GM21576 (cell line): ENCODE measurements at regions not wholly inside any gene's neighbourhood (a gene's known extent, or its start where the extent isn't known, plus 50 kb on each side); places are given as distances from the start of the nearest gene placed in this dataset.

Experiments used
- ATAC-seq: cut with Tn5 transposase; IDR thresholded peaks from one replicate; pipeline ENCODE4 v1.9.1; 2021; ENCODE audit warnings: mild to moderate bottlenecking, moderate library complexity; ENCODE audit not compliant: unreplicated experiment

DNA sequence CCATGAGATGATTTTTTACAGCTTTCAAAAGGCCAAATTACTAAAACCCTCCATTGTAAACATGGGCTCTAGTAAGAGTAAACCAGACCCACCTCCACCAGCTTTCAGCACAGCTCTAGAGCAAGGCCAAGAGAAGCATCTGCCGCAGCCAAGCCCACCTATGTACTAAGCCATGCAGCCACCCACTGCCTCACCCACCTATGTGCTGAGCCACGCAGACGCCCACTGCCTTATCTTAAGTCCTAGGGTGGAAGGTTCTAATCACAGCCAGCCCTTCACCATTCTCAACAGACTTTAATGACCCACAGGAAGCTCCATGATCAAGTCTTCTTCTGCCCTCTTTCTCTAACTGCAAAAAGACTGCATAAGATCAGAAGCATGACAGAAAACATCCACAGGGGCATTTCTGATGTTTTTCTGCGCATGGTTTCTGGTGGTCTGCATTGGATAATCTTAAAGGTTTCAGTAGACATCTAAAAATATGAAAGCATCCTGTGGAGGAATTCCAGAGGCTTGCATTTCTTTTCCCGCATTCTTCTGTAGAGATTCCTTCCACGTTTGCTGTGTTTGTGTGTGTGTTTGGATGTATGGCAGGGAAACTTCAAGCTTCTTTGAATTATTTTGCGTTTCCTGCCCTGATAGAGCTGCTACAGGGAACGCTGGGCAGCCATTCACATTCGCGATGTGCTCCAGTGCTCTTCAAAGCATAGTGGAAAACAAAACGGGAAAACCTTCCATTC, 286.1 kb upstream of the KLF6 start:
- no peak for ATAC-seq

DNA sequence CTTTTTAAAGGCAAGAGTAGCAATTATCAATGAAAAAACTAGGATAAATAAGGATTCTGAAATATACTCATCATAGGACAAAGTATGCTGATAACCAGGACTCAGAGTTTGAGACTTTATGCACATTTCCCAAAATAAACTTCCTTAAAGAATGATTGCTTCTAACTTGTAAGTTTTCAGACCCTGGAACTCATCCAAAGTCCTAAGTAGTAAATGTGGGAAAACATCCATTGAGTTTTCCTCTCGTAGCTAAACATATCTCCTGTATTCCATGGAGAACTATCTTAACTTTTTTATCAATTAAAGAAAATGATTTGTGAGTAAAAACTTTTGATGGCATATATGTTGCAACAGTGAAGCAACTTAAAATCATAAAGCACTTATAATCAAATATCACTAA, 285.2 kb upstream of the KLF6 start:
- no peak for ATAC-seq

DNA sequence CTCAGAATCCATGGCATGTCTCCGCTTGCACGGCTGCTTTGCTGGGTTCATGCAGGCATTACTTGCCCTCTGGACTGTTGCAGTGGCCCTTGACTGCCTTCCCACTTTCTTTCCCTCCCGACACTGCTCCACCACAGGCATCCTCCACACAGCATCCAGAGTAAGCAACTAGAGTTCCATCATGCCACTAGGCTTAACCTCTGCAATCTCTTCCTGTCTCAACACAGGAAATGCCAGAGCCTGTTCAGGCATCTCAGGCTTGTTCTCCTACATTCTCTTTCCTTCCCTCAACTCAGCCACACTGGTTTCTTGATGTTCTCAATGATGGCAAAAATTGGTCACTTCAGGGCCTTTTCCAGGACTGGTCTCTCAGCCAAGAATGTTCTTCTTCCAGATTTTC, 284.5 kb upstream of the KLF6 start:
- no peak for ATAC-seq

DNA sequence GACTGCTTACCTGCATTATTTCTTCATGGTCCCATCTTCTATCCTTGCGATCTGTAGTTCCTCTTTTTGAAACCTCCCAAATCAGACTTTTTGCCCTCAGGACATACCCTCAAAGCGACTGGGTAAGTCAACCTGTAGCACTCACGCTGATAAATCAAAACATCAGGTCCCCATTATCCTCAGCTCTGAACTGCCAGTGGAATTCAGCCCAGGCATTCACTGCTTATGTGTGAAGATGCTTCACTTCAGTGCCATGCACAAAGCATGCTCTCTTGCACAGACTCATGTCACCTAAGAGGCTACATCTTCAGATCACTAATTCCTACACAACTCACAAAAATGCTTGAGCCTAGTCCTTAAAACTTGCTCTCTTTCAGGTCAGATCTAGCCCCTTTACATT, 283.6 kb upstream of the KLF6 start:
- no peak for ATAC-seq

DNA sequence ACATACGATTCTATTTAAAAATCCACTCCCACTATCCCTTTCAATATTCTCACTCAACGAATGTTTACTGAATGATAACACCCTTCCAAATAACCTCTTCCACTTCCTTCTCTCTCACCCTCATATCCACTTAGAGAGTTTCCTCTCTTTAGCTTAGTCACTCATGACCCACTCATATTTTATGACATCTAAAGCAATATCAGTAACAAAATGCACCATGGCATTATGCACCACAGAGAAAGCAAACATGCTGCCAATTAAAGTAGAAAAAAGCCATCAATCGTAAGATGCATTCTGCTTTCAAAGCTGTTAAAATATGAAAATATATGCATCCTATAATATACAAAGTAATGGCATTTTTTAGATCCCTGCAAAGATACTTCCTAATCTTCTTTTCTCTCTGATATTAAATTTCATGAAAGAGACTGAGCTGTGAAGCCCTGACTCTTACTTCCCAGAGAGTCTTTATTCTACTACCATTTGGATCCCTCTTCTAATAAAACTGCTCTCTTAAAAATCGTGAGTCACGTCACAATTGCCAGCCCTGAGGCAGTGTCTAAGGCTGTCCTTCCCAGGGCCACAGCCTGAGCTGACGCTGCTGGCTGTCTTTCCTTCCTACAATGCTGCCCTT, 283.0 kb upstream of the KLF6 start:
- ATAC-seq = no peak

DNA sequence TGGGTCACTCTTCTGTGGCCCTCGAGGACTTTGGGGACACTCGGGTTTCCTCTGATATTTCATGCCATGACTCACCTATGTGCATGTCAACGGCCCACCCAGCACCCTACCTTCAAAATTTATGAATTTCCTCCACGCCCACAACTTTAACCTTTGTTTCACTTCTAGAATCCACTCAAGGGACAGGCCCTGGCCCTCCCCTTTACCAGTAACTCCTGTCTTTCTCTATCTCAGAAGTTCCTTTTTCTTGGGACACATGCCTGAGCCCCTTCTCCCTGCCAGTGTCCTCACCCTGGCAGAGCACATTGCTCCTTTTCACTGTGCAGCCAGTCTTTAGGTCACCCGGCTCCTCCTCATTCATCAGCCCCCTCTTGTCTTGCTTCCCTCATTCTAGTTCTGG, 282.5 kb upstream of the KLF6 start:
- no peak for ATAC-seq

DNA sequence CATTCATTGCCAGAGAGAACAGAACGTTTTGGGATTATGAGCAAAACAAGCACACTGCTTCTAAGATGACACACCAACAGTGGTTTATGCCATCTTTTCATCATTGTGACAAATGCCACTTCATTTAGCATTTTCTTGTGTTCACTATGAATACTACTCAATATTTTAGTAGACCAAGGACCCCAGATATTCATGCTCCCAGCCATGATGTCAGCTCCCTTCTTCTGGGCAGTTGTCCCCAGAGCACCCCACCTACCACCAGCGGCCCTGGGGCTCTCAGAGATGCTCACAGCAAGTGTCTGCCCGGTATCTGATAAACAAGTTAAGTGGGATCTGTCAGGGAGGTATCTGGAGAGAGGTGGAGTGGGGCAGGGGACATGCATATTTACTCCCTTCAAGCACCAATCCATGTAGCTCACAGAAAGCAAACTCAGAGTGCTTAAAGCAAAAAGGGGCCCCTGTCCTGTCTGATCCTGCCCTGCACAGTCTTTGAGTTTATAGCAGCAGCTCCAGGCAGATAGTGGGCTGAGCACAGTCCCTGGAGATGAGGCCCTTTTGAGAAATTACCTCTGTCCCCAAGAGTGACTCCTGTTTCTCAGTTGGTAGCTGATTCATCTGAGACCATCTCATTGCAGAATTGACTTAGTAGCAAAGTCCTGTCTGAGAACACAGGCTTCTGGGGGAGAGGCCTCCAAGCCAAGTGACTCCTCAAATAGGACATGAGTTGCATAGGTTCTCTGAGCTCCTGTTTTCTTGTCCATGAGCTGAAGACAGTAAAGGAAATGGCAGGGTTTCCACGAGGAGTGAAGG, 281.8 kb upstream of the KLF6 start:
- no peak for ATAC-seq

- no peak for ATAC-seq
Observed at GRCh38 chr10:4064489-4064888, 279.5 kb upstream of the KLF6 start.

DNA sequence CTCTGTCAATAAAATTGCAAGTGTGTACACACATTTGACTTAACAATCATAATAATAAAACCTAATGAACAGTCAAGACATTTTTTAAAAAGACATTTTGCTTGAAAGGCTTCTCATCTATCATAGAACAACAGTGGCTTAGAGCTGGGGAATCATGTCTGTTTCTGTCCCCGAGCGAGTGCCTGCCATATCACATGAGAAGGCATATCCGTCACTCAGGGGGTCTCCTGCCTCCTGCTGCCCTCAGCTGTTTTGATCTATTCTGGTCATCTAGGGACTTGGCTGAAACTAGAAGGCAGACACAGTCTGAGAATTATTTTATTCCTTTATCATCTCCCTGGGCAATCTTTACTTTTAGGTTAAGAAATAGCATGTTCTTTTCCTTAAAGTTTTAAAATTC, 278.7 kb upstream of the KLF6 start:
- ATAC-seq = no peak

GRCh38 chr10:4062751-4063150, 277.7 kb upstream of the KLF6 start:
- no peak for ATAC-seq

- ATAC-seq = no peak
Observed at GRCh38 chr10:4062072-4062471, 277.1 kb upstream of the KLF6 start.

- ATAC-seq = no peak
Observed at GRCh38 chr10:4061441-4061951, 276.5 kb upstream of the KLF6 start.

- no peak for ATAC-seq
Observed at GRCh38 chr10:4059471-4060138, 274.6 kb upstream of the KLF6 start.

DNA sequence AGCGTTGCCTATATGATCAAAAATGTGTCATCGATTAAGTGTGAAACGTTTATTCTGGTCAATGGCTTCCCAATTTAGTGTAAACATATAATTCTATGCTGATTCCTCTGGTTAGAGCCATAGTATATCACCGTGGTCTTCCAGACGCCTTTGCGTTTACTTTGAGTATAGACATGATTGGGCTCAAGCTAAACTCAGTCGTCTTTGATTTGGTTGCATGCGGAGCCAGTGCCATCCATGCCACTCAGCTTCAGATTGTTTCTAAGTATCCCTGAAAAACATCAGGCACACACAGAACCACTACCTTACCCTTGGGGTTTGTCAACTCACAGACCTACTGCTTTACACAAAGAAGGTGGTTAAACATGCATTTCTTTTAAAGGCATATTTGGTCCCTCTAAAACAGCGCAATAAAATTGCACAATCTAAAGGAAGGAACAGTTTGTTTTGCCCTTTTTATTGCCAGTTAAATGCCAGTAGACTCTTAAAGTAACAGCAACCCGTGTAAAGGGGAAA, 273.6 kb upstream of the KLF6 start:
- ATAC-seq = no peak

GRCh38 chr10:4057725-4058513, 272.9 kb upstream of the KLF6 start:
- no peak for ATAC-seq

- ATAC-seq = no peak
Observed at GRCh38 chr10:4057021-4057420, 272.0 kb upstream of the KLF6 start.

GRCh38 chr10:4054656-4055435, 269.8 kb upstream of the KLF6 start:
- no peak for ATAC-seq

- ATAC-seq = no peak
Observed at GRCh38 chr10:4053940-4054339, 268.9 kb upstream of the KLF6 start.

GRCh38 chr10:4051641-4052151, 266.7 kb upstream of the KLF6 start:
- no peak for ATAC-seq
